ENCODE measurements at regions not wholly inside any gene's neighbourhood (a gene's known extent, or its start where the extent isn't known, plus 50 kb on each side); places are given as distances from the start of the nearest gene placed in this dataset.

GRCh38 chr13:21231426-21231940, 55.0 kb downstream of the MRPL57 start:
- intact Hi-C loops (cut with micrococcal nuclease) = no loop called here
- Histone ChIP-seq H2BK20ac (ENCODE audit: low read depth, low read length) (no peak overlapping the region), H3K14ac (replicated peaks; ENCODE audit: low read depth, low read length) (no peak overlapping the region), H3K27ac (ENCODE audit: insufficient read depth, low read length) (no peak overlapping the region), H3K4me1 (ENCODE audit: control insufficient read depth, insufficient read depth, low read length) (no peaks in the 10 kb centered on the region), H3K4me2 (ENCODE audit: low read depth, low read length) (no peak overlapping the region), H4K5ac (ENCODE audit: low read depth, low read length) (no peak overlapping the region), H3K36me3 (ENCODE audit: control insufficient read depth, insufficient read depth, low read length) (no peaks in the 10 kb centered on the region), H2BK15ac (ENCODE audit: low read depth, low read length) (no peak overlapping the region), H4K8ac (ENCODE audit: low read depth in 2 of 2, low read length in 2 of 2) (no peak overlapping the region), H3K4me3 (ENCODE audit: insufficient read depth, low read depth, low read length) (no peak overlapping the region), H4K91ac (ENCODE audit: insufficient read depth, low read depth, low read length) (no peak overlapping the region), H3K9ac (ENCODE audit: low read depth, low read length) (no peak overlapping the region), H2BK120ac (ENCODE audit: low read depth, low read length) (no peak overlapping the region), H3K9me3 (ENCODE audit: control insufficient read depth, insufficient read depth, low read length) (no peaks in the 10 kb centered on the region), H3K56ac (ENCODE audit: extremely low read depth, insufficient read depth, low read length) (no peak overlapping the region), H3K27me3 (ENCODE audit: control insufficient read depth, insufficient read depth, low read length) (peaks cover 7% of the 10 kb centered on the region; the same call in 1 of the 2 replicates), H3K18ac (ENCODE audit: low read depth, low read length) (no peak overlapping the region), H4K20me1 (ENCODE audit: insufficient read depth, low read length) (no peaks in the 10 kb centered on the region), H2AK9ac (replicated peaks; ENCODE audit: low read depth, low read length, poor library complexity) (no peak overlapping the region), H3K23ac (ENCODE audit: low read depth, low read length) (no peak overlapping the region), H2BK5ac (ENCODE audit: low read depth, low read length, poor library complexity, severe bottlenecking) (no peak overlapping the region), H2AFZ (replicated peaks; ENCODE audit: low read length, poor library complexity) (no peak overlapping the region), H3K4ac (ENCODE audit: low read depth, low read length) (no peak overlapping the region), H3K9me1 (ENCODE audit: insufficient read depth, low read length) (peaks cover 3% of the 10 kb centered on the region; the same call in 1 of the 2 replicates), H3K79me1 (ENCODE audit: low read depth in 1 of 2, low read length in 2 of 2) (no peaks in the 10 kb centered on the region), H2AK5ac (ENCODE audit: low read depth, low read length) (no peak overlapping the region)
- 86% methylated on average over 1 of the region's 5 CpGs; no CpG with 5 or more reads in 1 of the 2 experiments for WGBS, 2 experiments (ENCODE audit: extremely low coverage in 2 of 2, insufficient read length in 1 of 2)
- in situ Hi-C loops (cut with MboI; ENCODE audit: low sequenced_read_pairs) = no loop called here
- ATAC-seq (ENCODE audit: low read depth) = no peak
- CTCF ChIA-PET = no interaction called here
- dilution Hi-C loops (cut with HindIII; ENCODE audit: low sequenced_read_pairs, unreplicated experiment) = no loop called here
- BruUV-seq (replicated peaks) = no TSS peak
- no peak for TF ChIP-seq FOS (IDR thresholded peaks at IDR 0.05; ENCODE audit: low read depth, low read length)
- TF ChIP-seq ELK1 (IDR thresholded peaks at IDR 0.05; ENCODE audit: borderline replicate concordance, low read depth, low read length) = no peak
- no peak for TF ChIP-seq BHLHE40 (IDR thresholded peaks at IDR 0.05; ENCODE audit: low read depth, low read length)
- TF ChIP-seq MAZ (IDR thresholded peaks at IDR 0.05; ENCODE audit: borderline replicate concordance, low read depth, low read length) = no peak
- no peak for TF ChIP-seq RFX5 (IDR thresholded peaks at IDR 0.05; ENCODE audit: low read depth, low read length)
- TF ChIP-seq CTCF (conservative IDR thresholded peaks at IDR 0.05; ENCODE audit: low read depth, low read length) = no peak
- TF ChIP-seq POLR2A (IDR thresholded peaks at IDR 0.05; ENCODE audit: low read depth, low read length) = no peak
- TF ChIP-seq MXI1 (IDR thresholded peaks at IDR 0.05; ENCODE audit: borderline replicate concordance, low read depth, low read length) = no peak
- no peak for TF ChIP-seq CEBPB (IDR thresholded peaks at IDR 0.05; ENCODE audit: low read depth, low read length)
- no peak for TF ChIP-seq NFE2L2 (IDR thresholded peaks at IDR 0.05; ENCODE audit: low read depth, low read length)
- TF ChIP-seq USF2 (IDR thresholded peaks at IDR 0.05; ENCODE audit: low read depth, low read length) = no peak
- TF ChIP-seq RCOR1 (IDR thresholded peaks at IDR 0.05; ENCODE audit: insufficient replicate concordance, low read length) = no peak
- no peak for TF ChIP-seq CHD1 (IDR thresholded peaks at IDR 0.05; ENCODE audit: low read depth, low read length)
- TF ChIP-seq MAFK (IDR thresholded peaks at IDR 0.05; ENCODE audit: low read depth, low read length) = no peak
- TF ChIP-seq RAD21 (IDR thresholded peaks at IDR 0.05; ENCODE audit: low read length) = no peak
- no peak for TF ChIP-seq SMC3 (IDR thresholded peaks at IDR 0.05; ENCODE audit: low read depth, low read length)
- no peak for DNase-seq
- POLR2A ChIA-PET (ENCODE audit: unreplicated experiment) = no interaction called here

All from IMR-90 (cell line).